ENCODE measurements at regions not wholly inside any gene's neighbourhood (a gene's known extent, or its start where the extent isn't known, plus 50 kb on each side); places are given as distances from the start of the nearest gene placed in this dataset.

GRCh38 chr11:97269527-97269926 lies 879.7 kb downstream of the JRKL start:
- DNase-seq (ENCODE audit: low read depth, low spot score) = no peak

- no peak for DNase-seq (ENCODE audit: low read depth, low spot score)
Observed at GRCh38 chr11:97279341-97279740, 889.5 kb downstream of the JRKL start.

DNA sequence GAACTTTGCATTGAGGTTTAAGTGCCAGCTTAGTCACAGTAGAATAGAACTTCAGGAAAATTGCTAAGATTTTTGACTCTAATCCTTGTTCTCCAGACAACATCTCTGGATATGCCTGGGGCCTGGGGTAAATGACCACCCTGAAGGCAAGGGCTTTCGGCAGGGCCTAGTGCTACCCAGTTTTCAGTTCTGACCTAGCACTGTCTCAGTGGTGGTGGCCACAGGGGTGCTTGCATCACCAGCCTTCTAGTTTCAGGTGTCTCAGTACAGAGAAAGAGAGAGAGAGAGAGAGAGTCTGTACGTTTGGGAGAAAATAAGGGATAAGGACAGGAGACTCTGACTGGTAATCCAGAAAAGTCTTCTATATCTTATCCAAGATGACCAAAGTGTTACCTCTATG lies 890.5 kb downstream of the JRKL start:
- DNase-seq (ENCODE audit: low read depth, low spot score) = no peak

GRCh38 chr11:97289823-97290222 lies 900.0 kb downstream of the JRKL start:
- no peak for DNase-seq (ENCODE audit: low read depth, low spot score)

GRCh38 chr11:97290464-97291041 lies 900.7 kb downstream of the JRKL start:
- peak; percentile 53 for DNase-seq (ENCODE audit: low read depth, low spot score)

DNA sequence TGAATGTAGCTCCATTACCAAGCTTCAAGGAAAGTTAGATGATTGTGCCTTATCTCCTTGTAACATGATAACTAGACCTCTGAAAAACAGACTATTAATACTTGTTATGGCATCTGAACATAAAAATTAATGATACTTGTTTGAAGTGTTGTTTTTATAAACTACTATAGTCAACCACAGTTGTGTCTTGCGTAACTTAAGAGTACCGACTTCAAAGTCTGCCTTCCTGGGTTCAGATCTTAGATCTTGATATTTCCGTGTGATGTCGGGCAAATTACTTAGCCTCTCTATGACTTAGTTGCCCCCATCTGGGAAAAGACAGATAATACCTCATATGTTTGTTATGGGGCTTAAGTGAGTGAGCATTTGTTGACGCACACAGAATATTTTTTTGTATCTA lies 906.5 kb downstream of the JRKL start:
- DNase-seq (ENCODE audit: low read depth, low spot score) = no peak

DNA sequence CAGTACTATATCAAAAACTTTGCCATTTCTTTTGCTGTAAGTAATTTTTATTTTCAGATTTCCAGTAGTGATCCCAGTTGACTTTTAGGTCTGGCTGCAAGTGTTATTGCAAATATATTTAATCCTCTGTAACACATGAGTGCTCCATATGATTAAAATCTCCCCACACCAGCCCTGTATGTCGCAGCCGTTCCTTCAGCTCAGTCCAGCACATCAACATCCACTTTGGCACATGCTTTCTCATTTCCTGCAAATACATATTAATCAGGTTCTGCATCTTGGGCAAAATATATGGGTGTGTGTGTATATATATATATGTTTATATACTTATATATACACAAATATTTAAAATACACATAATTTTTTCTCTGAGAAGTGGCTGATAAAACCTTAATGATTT lies 919.5 kb downstream of the JRKL start:
- no peak for DNase-seq (ENCODE audit: low read depth, low spot score)

- DNase-seq (ENCODE audit: low read depth, low spot score) = no peak
Observed at GRCh38 chr11:97325693-97326092, 935.9 kb downstream of the JRKL start.

DNA sequence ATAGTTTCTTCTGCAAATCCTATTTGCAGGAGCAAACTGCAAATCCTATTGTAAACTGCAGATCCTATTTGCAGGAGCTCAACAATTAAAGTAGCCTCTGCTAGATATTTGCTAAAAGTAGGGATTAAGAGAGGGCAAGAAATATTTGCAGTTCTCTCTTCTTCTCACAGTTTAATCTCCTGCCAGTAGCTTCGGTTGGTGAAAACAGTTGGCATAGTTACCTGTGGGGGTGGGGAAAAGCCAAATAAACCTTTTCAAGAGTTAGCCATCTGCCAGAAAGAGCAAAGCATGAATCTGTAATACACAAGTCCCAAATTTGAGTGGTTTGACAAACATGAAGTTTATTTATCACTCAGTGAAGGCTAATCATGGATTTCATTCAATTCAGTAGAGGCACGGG lies 942.5 kb downstream of the JRKL start:
- DNase-seq (ENCODE audit: low read depth, low spot score) = no peak

DNA sequence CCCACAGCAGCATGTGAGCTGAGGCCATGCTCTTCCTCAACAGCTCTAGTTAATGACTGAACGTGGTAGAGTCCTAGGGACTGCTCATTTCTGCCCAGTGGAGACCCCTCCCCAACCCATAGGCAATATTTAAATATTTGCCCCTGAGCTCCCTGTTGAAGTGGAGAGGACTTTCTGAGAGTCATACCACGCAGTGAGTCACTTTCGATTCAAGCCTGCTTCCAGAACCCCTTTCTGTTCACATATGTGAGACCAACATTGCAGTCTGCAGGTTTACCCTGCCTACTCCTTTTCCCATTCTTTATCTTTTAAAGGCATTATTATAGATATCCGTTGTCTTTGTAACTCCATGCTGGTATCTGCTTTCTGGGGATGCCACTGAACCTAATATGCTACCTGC lies 946.3 kb downstream of the JRKL start:
- DNase-seq (ENCODE audit: low read depth, low spot score) = no peak

DNA sequence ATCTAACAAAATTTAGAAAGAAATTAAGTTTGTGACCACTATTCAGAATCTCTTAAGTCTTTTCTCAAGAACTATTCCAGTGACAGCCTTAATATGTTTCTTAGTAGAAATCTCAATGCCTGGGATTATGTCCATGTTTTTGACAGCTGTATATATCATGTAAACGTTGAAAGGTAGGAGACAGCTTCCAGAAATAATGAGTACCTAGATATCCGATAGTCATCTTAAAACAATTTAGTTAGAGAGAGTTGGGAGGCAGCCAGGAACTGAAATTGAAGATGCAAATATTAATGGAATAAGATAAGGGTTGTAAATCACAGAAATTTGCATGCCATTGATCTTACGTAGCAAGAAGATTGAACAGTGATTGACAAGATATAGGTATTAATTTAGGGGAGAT lies 955.2 kb downstream of the JRKL start:
- DNase-seq (ENCODE audit: low read depth, low spot score) = no peak

DNA sequence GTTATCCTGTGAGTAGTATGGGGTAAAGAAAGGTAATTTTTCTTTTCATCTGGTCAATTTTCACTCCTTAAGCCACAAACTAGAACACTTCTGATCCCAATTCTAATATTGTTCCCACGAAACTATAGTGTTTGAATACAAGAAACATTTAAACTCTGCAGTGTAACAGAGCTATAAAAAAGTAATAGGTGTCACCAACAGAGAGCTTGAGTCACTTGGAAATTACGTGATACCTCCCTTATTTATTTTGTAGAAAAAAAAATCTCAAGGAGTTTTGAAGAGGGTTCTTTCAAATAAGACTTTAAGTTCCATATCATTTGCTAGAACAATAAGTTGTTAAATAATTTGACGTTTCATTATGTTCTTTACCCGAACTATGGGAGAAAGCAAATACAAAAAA lies 959.4 kb downstream of the JRKL start:
- no peak for DNase-seq (ENCODE audit: low read depth, low spot score)

GRCh38 chr11:97351939-97352338 lies 962.1 kb downstream of the JRKL start:
- DNase-seq (ENCODE audit: low read depth, low spot score) = no peak

- DNase-seq (ENCODE audit: low read depth, low spot score) = no peak
Observed at GRCh38 chr11:97354026-97354425, 964.2 kb downstream of the JRKL start.

GRCh38 chr11:97354576-97354975 lies 964.8 kb downstream of the JRKL start:
- DNase-seq (ENCODE audit: low read depth, low spot score) = no peak

- no peak for DNase-seq (ENCODE audit: low read depth, low spot score)
Observed at GRCh38 chr11:97355230-97355629, 965.4 kb downstream of the JRKL start.

- no peak for DNase-seq (ENCODE audit: low read depth, low spot score)
Observed at GRCh38 chr11:97356144-97356543, 966.3 kb downstream of the JRKL start.

DNA sequence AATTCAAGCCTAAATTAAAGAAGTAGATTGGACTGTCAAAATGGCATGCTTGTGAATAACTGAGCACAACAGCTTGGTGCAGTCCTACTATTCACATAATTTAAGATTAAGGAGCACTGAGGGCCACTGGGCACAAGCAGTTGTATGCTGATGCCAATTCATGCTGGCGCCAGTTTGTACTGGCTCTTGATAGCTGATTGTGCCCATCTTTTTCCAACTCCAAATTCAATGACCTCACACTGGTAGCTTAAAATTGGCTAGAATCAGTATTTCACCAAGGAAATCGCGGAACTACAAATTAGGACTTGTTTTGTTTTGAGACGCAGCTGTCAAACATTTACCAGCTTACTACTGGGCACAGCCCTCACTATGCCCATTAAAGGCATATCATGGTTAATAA lies 969.2 kb downstream of the JRKL start:
- DNase-seq (ENCODE audit: low read depth, low spot score) = no peak

DNA sequence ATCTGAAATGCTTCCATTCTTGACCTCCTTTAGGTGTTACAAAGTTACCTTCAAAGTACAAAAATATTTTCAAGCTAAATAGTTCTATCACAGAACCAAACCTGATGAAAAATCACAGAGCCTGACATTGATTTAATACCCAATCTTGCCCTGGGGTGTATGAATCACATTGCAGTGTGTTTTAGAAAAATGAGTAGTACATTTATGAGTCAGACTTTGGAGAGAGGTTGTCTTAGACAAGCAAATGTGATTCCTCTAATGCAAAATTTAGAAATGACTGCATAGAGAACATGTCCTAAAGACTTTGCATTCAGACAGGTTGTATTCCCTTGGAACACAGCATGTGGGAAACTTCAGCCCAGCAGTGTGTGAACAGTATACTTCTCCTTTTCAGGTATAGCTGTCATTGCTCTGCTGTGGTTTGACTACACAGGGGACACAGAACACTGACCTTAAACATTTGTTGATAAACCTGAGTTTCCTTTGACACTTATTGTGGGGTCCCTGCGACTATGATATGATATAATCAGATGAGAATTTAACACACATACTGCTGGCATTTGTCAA lies 972.1 kb downstream of the JRKL start:
- DNase-seq (ENCODE audit: low read depth, low spot score) = no peak

DNA sequence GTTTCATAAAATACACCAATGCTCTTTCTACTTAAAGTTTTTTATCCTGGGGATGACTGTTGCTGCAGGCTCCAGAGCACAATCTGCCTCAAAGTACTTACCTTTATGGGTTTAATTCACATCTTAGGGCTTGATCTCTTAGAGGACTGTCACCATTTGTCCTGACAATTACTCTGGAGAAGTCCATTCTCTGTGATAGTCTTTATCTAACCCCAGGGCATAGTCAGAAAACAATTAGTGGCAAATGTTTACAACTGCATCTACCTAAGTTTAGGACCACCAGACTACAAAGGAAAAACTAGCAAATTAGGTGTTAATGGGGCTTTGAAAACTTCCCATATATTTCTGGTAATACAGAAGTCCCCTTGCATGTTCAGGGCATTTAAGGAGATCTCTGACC lies 973.5 kb downstream of the JRKL start:
- no peak for DNase-seq (ENCODE audit: low read depth, low spot score)

DNA sequence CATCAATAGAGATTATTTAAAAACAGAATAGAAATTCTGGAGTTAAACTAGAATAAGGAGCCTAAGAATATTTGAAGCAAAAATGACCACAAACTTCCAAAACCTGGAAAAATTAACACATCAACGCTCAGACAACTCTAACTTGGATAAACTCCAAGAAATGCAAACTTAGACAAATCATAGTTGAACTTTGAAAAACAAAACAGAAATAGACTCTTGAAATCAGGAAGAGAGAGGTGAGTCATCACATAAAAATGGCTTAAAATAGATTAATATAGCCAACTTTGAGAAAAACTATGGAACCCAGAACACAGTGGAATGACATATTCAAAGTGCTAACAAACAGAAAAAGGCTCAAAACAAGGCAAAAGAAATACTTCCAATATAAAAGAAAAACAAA lies 974.2 kb downstream of the JRKL start:
- DNase-seq (ENCODE audit: low read depth, low spot score) = peak; percentile 10

- DNase-seq (ENCODE audit: low read depth, low spot score) = no peak
Observed at GRCh38 chr11:97367406-97368083, 977.7 kb downstream of the JRKL start.

DNA sequence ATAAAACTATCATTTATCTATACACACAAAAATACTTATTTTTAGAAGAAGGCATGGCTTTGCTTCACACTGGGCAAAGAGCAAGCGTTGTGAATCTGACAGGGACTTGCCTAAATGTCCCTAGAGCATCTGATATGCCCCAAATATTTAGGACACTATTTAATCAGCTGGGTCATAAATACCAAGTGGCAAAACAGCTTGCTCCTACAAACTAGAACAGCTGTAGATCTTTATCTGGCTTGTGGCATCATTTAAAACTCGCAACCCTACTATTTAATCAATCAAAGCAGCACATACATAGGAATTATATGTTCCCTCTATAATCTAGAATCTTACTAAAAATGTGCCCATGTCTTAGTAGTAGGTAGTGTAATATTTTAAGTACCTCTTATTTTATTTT lies 999.5 kb downstream of the JRKL start:
- no peak for DNase-seq (ENCODE audit: low read depth, low spot score)

GRCh38 chr11:97398246-97398645 lies 1008.4 kb downstream of the JRKL start:
- DNase-seq (ENCODE audit: low read depth, low spot score) = no peak

Data from brain pericyte (primary cell).